DOHH2 (cell line): ENCODE measurements at regions not wholly inside any gene's neighbourhood (a gene's known extent, or its start where the extent isn't known, plus 50 kb on each side); places are given as distances from the start of the nearest gene placed in this dataset.

Experiments used
- CTCF ChIP-seq: fragments of 200-600 bp; sonication (generic); IDR thresholded peaks from one replicate; pipeline ENCODE4 v1.5.1; 2014; ENCODE audit warnings: antibody characterized with exemption, mild to moderate bottlenecking, low read depth, low read length; ENCODE audit not compliant: poor library complexity, severe bottlenecking
- EZH2phosphoT487 ChIP-seq: fragments of 200-600 bp; sonication (generic); IDR thresholded peaks from 2 replicates; pipeline ENCODE4 v1.6.1; 2017; ENCODE audit warnings: borderline replicate concordance, mild to moderate bottlenecking, antibody characterized with exemption, low read length, moderate library complexity, mixed read lengths

- TF ChIP-seq CTCF (no peak), EZH2phosphoT487 (no peak)
Observed at GRCh38 chr12:105801351-105801750, 337.4 kb downstream of the NUAK1 start.
